Lung (tissue), 11 donors: ENCODE measurements at regions not wholly inside any gene's neighbourhood (a gene's known extent, or its start where the extent isn't known, plus 50 kb on each side); places are given as distances from the start of the nearest gene placed in this dataset.
A peak's percentile ranks its signal among the peaks of the same experiment; 100 is the strongest.

Source experiments
- ATAC-seq: fragments of 200-7000 bp; cut with Tn5 transposase; one replicate; pipeline ENCODE4 v1.9.1; 2020; ENCODE audit warnings: moderate number of reproducible peaks; ENCODE audit not compliant: insufficient read depth, low FRiP score
- DNase-seq, 3 donors: peaks; one replicate each; pipeline ENCODE4 v3.0.0-alpha.2; 2013 to 2017
- H3K27ac ChIP-seq, 2 donors: one replicate each; pipeline ENCODE4 v1.5.1; 2013; ENCODE audit warnings: mild to moderate bottlenecking in 2 of 2, moderate library complexity in 2 of 2, control low read depth in 1 of 2, inconsistent platforms in 1 of 2, low read depth in 1 of 2, low read length in 1 of 2
- H3K27me3 ChIP-seq, 3 donors: one replicate each; pipeline ENCODE4 v1.5.1; 2013; ENCODE audit warnings: low read length in 2 of 3; ENCODE audit not compliant: control insufficient read depth in 3 of 3, insufficient read depth in 3 of 3
- H3K36me3 ChIP-seq, 4 donors: one replicate each; pipeline ENCODE4 v1.5.1; 2013; ENCODE audit warnings: low read length in 4 of 4, mild to moderate bottlenecking in 1 of 4, moderate library complexity in 1 of 4; ENCODE audit not compliant: control insufficient read depth in 4 of 4, insufficient read depth in 4 of 4
- H3K4me1 ChIP-seq, 5 donors: one replicate each; pipeline ENCODE4 v1.5.1; 2013; ENCODE audit warnings: low read length in 5 of 5, mild to moderate bottlenecking in 2 of 5, moderate library complexity in 1 of 5; ENCODE audit not compliant: control insufficient read depth in 5 of 5, insufficient read depth in 5 of 5
- H3K4me3 ChIP-seq: one replicate; pipeline ENCODE4 v1.5.1; 2013; ENCODE audit warnings: mild to moderate bottlenecking, control low read depth, moderate library complexity
- H3K9ac ChIP-seq, 2 donors: one replicate each; pipeline ENCODE4 v1.5.1; 2013; ENCODE audit warnings: low read length in 2 of 2, control low read depth in 1 of 2; ENCODE audit not compliant: insufficient read depth in 1 of 2
- H3K9me3 ChIP-seq, 4 donors: one replicate each; pipeline ENCODE4 v1.5.1; 2013; ENCODE audit warnings: low read length in 3 of 4, mild to moderate bottlenecking in 1 of 4, moderate library complexity in 1 of 4; ENCODE audit not compliant: control insufficient read depth in 4 of 4, insufficient read depth in 3 of 4
- WGBS, 2 donors: extraction: QIAGEN DNeasy Blood & Tissue Kit; methylation state at CpG; one replicate each; pipeline ENCODE4 v1.1.7; 2013; 5-methylcytosine and 5-hydroxymethylcytosine counted together
- TF ChIP-seq, protein P1 (sequence below): IDR thresholded peaks from 2 replicates; pipeline ENCODE4 v1.5.1; 2012; ENCODE audit warnings: mild to moderate bottlenecking; ENCODE audit errors: control extremely low read depth, extremely low read depth
- donor health status: control.
- donor health status: control.
- donor health status: Bipolar disorder and iron deficiency.
- donor health status: healthy.
- donor health status: DM: yes; HTN: yes; CAD: no.

DNA sequence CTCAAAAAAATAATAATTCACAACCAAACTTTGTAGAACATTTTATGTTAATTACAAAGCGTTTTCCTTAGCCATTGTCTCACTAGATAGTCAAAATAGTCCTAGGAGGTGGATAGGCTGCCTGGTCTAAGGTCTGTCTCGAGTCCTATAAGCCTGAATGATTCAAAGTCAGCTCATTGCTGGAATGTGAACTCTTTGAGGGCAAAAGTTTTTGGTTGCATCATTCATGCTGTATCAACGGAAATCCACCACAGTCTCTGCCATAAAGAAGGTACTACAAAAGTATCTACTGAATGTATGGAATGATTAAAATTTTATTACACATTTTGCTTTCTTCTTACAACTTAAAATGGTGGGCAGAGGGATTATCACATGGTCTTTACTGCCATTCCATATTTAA lies 387.3 kb upstream of the RARB start:
- ATAC-seq (no peak), DNase-seq (no peak)
- WGBS, 2 donors: 79 to 83% methylated on average over 3 of the region's 3 CpGs
- no peaks in the 10 kb centered on the region for H3K27me3 ChIP-seq
- TF ChIP-seq, protein P1, sequence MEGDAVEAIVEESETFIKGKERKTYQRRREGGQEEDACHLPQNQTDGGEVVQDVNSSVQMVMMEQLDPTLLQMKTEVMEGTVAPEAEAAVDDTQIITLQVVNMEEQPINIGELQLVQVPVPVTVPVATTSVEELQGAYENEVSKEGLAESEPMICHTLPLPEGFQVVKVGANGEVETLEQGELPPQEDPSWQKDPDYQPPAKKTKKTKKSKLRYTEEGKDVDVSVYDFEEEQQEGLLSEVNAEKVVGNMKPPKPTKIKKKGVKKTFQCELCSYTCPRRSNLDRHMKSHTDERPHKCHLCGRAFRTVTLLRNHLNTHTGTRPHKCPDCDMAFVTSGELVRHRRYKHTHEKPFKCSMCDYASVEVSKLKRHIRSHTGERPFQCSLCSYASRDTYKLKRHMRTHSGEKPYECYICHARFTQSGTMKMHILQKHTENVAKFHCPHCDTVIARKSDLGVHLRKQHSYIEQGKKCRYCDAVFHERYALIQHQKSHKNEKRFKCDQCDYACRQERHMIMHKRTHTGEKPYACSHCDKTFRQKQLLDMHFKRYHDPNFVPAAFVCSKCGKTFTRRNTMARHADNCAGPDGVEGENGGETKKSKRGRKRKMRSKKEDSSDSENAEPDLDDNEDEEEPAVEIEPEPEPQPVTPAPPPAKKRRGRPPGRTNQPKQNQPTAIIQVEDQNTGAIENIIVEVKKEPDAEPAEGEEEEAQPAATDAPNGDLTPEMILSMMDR: no peak
- H3K36me3 ChIP-seq: no peaks in the 10 kb centered on the region
- H3K9me3 ChIP-seq: no peaks in the 10 kb centered on the region
- H3K4me3 ChIP-seq: no peak overlapping the region
- H3K27ac ChIP-seq: no peak overlapping the region
- H3K4me1 ChIP-seq: peaks cover under 1 to 38% (median 24%) of the 10 kb centered on the region in 5 donors
- H3K9ac ChIP-seq: no peak overlapping the region

DNA sequence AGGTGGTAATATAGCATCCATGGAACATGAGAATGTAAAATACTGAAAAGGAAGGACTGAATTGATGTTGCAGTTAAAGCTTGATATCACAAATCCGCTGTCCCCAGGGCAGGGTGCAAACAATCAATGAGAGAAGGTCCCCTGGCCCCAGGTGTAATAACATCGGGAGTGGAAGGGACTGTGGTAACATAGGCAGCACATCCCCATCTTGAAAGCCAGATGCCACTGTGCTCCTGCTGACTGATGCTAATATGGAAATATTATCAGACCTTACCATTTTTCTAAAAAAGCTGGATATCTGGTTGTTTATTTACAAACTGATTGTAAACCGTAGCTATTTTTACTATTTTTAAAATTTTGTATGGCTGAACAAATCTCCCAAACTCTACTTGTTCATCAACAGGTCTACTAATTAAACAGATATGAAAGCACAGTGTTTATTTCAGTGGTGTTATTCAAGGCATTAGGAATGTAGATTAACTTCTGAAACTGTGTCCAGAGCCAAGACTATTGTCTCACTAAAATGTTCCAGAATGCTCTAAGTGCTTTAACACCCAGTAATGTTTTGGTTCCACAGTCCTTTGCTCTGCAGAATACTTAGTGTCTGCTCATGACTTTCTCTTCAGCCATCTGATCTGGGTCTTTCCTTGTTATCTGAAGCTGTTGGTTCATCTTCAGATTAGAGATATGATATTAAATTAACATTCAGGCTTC lies 386.0 kb upstream of the RARB start:
- peaks cover 0 to 36% (median 28%) of the 10 kb centered on the region in 5 donors for H3K4me1 ChIP-seq
- DNase-seq: peak in 2 of 3 donors; percentile 52 to 56
- ATAC-seq: no peak
- H3K9me3 ChIP-seq: no peaks in the 10 kb centered on the region
- H3K36me3 ChIP-seq: no peaks in the 10 kb centered on the region
- TF ChIP-seq, protein P1: no peak
- H3K4me3 ChIP-seq: no peak overlapping the region
- peak overlapping the region in 1 of 2 donors; percentile 51 for H3K27ac ChIP-seq
- H3K9ac ChIP-seq: no peak overlapping the region
- WGBS, 2 donors: 85 to 86% methylated on average over 3 of the region's 3 CpGs
- H3K27me3 ChIP-seq: no peaks in the 10 kb centered on the region

DNA sequence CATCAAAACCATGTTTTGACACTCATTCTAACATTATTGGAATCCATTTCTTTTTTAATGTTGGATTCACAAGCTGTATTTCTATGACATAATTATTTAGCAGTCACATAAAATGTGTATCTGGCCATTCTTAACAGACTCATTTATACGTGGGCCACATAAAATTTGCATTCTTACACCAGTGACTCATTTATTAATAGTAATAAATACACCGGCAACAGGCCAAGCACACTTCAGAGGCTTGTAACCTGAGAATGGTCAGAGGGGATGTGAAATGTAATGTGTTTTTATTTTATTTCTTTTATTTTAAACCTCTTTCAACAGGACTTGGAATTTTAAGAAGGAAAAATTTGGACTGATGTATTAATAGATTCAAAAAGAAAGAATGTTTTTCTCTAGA lies 384.9 kb upstream of the RARB start:
- no peak overlapping the region for H3K4me3 ChIP-seq

More for the DNA sequence above, 384.9 kb upstream of the RARB start:
- no peaks in the 10 kb centered on the region for H3K36me3 ChIP-seq
- TF ChIP-seq, protein P1: no peak
- no peaks in the 10 kb centered on the region for H3K9me3 ChIP-seq
- peak overlapping the region in 1 of 2 donors; percentile 51 for H3K27ac ChIP-seq
- ATAC-seq: no peak
- H3K9ac ChIP-seq: no peak overlapping the region
- no peak for DNase-seq
- peaks cover 0 to 26% (median 22%) of the 10 kb centered on the region in 5 donors for H3K4me1 ChIP-seq
- H3K27me3 ChIP-seq: no peaks in the 10 kb centered on the region
- 82 to 85% methylated on average over 2 of the region's 2 CpGs for WGBS, 2 donors
